Activated effector memory CD4-positive, alpha-beta T cell treated with Interleukin-2 at 50 U/mL for 16 hours (primary cell): ENCODE measurements at regions not wholly inside any gene's neighbourhood (a gene's known extent, or its start where the extent isn't known, plus 50 kb on each side); places are given as distances from the start of the nearest gene placed in this dataset.
"Not testable (repeated sequence)": the region's sequence is repeated elsewhere in the genome, so short reads cannot be mapped to it uniquely, and the experiment has no call there.

ENCODE experiments used
- DNase-seq: peaks from one replicate; pipeline ENCODE4 v3.0.0-alpha.2; 2020

DNA sequence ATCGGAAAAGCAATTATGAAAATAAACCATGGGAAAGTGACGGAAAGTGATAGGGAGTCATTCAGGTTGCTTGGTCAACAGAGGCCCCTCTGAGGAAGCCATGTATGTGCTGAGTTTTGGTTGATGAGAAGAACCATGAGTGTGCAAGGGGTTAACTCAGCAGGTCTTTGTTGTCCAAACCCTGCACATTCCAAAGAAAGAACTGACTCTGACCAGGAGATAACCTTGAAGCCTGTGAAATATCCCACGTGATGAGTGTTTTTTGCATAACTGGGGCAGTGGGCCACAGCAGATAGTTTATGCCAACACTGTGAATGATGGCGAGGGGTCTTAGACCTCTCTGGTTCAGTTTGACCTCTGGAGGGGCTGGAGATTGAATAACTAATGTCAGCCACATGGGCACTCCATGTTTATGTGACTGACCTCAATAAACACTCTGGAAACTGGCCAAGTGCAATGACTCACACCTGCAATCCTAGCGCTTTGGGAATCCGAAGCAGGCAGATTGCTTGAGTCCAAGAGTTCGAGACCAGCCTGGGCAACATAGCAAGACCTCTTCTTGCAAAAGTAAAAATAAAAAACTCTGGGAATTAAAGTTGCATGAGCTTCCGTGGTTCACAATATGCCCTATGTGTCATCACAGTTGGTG is 154.0 kb upstream of the FOXK1 start:
- DNase-seq: no peak

DNA sequence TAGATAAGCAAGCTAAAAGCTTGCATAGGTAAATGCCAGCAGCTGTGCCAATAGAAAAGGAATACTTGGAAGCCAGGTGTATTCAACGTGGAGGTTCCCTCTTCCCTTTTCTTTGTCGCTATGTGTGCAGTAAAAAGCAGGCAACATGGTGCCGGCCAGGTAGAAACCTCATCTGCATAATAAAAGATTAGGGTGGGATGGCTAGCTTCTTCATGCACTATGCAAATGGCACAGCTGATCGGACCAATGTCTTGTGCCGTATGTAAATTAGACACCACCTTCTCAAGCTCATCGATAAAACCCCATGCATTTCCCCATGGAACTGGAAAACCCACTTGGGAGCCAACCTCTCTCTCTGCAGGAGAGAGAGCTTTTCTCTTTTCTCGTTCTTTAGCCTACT is 150.9 kb upstream of the FOXK1 start:
- no peak for DNase-seq

DNA sequence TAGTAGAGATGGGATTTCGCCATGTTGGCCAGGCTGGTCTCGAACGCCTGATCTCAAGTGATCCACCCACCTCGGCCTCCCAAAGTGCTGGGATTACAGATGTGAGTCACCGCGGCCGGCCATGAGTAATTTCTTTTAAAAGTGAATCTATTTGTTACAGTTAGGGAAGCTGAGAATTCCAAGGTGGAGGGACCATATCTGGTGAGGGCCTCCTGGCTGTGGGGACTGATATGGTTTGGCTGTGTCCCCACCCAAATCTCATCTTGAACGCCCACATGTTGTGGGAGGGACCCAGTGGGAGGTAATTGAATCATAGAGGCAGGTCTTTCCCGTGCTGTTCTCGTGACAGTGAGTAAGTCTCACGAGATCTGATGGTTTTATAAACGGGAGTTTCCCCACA is 148.8 kb upstream of the FOXK1 start:
- DNase-seq: not testable (repeated sequence)

DNA sequence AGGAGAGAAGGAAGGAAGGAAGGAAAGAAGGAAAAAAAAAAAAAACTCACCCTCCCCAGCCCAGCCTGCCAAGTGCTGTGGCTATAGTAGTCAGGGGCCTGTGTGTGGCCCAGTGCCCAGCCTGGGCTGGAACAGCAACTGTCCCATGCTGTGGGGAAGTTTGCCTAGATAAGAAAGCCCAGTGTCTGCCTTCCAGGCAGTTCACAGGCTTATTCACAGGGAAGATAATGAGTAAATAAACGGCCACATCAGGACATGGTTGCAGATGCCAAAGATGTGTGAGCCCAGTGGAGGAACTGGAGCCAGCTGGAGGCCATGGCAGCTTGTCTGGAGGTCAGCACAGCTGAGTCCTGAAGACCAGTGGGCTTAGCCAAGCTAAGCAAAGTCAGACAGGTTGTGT is 132.4 kb upstream of the FOXK1 start:
- no peak for DNase-seq

DNA sequence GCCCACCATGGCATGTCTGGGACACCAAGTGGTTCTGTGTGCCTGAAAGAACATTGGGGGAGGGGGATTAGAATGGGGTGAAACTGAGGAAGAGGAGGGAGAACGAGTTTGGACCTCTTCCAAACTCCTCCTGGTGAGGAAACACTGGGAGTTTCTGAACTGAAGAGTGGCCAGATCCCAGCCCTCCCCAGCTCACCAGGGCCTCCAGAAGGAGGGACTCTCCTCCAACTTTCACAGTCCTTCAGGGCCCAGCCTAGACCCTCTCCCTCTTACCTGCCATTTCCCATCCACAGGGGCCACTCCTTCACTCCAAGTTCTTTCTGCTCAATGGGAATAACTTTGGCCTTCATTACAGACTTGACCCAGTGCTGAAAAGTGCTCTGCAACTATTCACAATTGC is 132.0 kb upstream of the FOXK1 start:
- DNase-seq: no peak

DNA sequence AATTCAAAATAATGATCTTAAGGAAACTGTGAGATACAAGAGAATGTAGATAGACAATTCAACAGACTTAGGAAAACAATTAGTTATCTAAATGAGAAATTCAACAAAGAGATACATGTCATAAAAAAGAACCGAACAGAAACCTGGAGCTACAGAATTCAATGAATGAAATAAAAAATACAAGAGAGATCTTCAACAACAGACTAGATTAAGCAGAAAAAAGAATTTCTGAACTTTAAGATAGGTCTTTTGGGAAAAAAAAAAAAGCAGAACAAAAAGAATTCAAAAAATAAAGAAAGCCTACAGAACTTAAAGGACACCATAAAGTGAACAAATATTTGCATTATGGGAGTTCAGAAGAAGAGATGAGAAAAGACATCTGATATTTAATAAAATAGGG is 129.1 kb upstream of the FOXK1 start:
- no peak for DNase-seq

DNA sequence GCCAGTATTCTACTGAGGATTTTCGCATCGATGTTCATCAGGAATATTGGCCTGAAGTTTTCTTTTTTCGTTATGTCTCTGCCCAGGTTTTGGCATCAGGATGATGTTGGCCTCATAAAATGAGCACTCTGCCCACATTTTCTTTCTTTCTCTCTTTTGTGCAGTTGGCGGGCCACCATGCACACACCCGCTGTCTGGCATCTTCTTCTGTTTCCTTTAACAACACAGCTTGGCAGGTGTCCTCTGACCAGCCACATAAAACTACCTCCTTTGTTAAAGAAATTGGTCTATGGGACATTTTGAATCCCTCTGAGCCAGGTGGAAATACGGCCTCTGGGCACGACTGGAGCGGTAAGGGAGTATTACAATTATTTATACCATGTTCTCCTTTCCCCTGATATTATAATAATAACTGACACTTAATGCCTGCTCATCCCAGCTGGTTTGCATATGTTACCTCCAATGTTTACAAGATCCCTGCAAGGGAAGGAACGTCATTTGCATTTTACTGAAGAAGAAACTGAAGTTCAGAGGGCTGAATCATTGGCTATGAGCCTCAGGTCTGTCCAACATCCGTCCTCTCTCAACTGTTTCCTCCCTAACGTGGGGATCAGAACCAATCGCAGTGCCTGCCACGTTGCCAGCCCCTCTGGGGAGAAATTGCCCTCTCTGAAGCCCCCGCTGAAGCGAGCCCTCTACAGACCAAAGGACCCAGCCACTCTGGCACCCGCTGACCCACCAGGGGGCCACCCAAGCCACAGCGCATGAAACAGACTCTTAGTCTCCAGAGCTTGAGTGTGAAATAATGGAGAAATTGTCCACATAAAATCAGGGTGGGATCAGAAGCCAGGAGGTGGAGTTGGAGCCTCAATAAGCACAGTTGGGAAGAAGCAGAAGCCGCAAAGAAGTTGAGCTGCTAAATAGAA is 125.0 kb upstream of the FOXK1 start:
- DNase-seq: no peak

DNA sequence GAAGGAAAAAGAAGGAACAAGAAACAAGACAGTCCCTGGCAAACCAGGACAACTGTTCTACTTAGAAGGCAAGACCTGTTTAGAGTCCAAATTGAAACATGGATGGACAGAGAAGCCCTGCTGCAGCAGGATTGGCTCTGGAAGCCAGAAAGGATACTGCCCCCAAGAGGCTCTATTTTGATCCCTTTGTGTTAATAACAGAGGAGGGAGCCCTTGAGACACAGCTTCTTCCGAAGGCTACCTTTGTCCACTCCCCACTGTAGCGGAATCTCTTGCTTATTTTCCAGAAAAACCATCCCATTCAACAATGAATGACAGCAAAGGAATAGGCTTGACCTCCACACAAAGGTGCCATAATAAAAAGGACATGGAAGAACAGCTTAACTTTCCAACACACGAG is 120.3 kb upstream of the FOXK1 start:
- no peak for DNase-seq

DNA sequence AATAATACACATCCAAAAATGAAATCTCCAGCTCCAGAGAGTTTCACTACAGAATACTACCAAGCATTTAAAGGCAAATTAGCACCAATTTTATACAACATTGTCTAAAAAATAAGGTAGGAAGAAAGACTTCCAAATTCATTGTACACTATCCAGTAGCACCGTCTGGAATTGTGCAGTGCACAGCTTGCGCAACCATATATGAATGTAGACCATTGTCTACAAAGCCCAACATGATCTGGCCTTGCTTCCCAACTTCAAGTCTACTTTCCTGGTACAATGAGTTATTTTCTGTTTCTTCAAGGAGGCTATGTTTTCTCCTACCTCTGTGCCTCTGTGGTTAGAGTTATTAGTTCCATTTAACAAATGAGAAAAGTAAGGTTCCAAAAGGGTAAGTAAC is 115.4 kb upstream of the FOXK1 start:
- DNase-seq: no peak

DNA sequence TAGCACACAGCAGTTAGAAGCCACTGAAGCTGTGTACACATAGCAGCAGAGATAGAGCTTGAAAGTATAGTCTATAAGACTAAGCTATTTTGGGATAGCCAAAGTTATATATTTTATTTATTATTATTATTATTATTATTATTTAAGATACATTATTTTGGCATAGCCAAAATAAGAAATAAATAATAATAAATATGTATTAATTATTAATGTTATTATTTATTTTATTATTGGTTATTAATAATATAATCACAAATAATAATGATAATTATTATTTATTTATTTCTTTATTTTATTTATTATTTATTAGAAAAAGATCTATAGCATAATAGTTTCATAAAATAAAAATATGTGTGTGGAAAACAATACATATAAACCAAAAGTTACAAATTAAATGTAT is 107.2 kb upstream of the FOXK1 start:
- no peak for DNase-seq

DNA sequence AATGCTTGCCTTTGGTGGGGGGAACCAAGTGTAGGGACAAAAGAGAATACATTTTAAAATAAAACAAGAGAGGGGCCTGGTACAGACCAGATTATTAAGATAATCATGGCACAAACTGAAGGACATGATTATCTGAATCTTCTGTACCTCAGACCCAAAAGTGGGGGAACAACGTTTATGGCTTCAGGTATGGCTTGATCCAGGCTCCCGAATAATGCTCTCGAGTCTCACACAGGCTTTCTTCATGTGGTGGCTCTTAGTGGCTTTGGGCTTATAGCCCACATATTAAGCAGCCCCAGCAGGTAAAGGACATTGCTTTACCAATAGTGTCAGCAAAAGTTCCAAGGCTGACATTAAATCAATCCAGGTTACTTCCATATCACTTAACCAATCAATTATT is 106.8 kb upstream of the FOXK1 start:
- DNase-seq: no peak

DNA sequence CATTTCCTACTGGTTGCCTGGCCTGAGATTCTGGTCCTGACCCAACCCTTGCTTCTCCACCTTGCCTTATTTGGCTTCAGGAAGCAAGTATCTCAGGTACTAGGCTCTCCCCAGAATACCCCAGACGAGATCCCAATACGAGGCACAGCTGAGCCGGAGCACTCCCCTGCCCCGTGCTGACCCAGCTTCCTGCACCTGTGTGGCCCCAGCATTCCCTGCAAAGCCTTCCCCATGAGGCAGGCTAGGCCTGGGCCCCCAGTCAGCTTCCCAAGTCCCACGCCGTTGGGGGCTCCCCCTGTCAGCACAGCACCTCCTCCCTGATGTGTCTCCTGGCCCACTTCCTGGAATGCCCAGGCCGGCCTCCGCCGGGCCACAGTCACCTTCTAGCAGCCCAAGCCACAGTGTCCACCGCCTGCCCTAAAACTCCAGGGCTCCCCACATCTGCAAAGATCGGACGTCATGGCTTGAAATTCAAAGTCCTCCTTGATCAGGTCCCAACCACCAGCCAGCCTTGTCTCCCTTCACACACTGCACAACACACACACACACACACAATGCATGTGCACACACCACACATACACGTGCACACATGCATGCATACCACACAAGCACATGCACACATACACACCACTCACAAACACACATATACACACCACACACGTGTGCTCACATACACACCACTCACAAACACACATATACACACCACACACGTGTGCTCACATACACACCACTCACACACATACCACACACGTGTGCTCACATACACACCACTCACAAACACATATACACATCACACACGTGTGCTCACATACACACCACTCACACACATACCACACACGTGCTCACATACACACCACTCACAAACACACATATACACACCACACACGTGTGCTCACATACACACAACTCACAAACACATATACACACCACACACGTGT is 78.9 kb upstream of the FOXK1 start:
- DNase-seq: no peak

DNA sequence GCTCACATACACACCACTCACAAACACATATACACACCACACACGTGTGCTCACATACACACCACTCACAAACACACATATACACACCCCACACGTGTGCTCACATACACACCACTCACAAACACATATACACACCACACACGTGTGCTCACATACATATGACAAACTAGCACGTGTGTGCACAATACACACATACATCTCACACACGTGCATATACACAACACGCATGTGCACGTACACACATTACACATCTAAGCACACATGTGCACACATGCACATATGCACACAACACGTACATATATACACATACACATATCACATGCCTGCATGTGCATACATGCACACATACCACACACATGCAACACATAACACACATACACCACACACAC is 78.3 kb upstream of the FOXK1 start:
- DNase-seq: no peak

DNA sequence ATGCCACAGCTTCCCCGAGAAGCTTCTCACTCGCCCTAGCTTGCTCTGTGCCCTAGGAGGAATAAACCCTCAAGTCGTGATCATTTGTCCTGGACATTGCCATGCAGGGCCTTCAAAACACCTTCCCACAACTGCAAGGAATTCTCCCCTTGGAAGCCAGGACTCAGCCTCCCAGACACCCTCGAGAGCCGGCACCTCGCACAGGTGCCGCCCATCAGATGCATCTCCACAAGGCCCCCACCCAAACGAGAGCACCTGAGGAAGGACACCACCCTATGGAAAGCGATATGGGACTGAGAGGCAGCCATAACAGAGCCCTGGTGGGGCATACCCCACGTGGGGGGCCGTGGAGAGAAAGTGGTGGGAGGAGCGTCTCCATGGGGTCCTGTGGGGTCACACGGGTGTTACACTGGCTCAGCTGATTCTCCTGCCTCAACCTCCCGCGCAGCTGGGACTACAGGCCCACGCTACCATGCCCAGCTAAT is 77.6 kb upstream of the FOXK1 start:
- DNase-seq: no peak

DNA sequence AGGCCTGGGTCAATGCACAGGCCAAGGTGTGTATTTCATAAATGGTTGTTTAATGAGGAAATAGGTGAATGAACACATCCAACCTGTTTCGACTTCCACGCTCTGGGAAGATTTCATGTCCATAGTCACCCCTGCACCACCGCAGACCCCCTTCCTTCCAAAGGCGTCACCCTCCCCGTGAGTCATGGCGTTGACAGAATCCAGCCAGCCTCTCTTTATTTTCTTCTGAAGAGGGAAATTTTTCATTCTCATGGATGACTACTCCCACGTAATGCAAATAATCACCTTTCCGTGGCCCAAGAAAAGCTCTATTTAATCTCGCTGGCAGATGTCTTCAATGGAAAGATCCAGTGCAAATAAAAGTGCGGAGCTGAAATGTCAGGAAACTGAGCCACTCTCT is 75.3 kb upstream of the FOXK1 start:
- DNase-seq: no peak

DNA sequence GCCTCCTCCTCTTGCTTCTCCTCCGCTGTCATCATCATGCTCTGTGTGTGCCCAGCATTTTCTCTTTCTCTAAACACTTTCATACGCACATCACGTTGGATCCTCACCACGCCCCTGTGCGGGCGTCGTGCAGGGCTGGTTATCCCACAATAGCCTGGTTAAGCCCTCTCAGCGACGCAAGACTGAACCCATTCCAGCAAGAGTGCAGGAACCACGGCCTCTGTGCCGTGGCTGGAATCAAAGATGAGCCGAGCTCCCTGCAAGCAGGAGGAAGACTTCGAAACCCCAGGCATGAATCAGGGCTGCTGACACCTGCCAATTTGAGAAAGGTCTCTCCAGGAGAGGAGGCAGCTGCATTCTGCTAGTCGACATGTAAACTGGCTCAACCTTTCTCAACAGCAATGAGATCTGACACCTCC is 74.8 kb upstream of the FOXK1 start:
- no peak for DNase-seq

DNA sequence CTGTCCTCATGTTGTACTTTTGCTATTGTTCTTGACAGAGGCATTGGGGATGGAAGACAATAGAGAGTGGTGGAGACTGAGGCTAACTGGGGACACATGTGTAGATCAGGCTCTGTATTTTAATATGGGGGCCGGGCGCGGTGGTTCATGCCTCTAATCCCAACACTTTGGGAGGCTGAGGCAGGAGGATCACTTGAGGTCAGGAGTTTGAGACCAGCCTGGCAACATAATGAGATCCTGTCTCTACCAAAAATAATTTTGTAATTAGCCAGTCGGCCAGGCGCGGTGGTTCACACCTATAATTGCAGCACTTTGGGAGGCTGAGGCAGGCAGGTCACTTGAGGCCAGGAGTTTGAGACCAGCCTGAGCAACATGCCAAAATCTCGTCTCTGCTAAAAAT is 72.5 kb upstream of the FOXK1 start:
- DNase-seq: not testable (repeated sequence)

DNA sequence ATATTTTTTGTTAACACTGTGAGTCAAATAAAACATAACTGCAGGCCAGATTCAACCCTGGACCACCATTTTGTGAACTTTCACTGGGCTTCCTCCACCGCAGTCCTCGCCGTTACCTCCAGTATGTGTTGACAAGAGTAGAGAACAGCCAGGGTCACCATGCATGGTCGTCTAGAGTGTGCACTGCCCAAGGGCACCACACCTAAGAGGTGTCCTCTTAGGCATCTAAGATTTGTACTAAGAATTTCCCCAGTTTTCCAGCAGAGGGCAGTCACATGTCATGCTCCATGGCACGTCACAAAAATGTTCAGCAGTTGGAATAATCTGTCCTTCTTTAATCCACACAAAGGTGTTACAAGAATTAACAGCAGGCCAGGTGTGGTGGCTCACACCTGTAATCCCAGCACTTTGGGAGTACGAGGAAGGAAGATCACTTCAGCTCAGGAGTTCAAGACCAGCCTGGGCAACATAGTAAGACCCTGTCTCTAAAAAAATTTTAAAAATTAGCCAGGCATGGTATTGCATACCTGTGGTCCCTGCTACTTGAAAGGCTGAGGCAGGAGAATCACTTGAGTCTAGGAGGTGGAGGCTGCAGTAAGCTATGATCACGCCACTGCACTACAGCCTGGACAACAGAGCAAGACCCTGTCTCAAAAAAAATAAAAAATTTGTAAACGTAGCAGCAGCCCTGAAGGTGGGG is 71.2 kb upstream of the FOXK1 start:
- peak; percentile 18 for DNase-seq

DNA sequence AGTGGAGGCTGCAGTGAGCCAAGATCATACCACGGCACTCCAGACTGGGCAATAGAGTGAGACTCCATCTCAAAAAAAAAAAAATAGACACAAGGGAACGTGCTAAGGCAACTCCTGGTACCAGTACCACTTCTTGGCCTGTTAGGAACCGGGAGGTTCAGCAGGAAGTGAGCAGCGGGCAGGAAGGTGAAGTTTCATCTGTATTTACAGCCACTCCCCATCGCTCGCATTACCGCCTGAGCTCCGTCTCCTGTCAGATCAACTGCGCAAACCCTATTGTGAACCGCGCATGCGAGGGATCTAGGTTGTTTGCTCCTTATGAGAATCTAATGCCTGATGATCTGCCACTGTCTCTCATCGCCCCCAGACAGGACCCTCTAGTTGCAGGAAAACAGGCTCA is 69.9 kb upstream of the FOXK1 start:
- no peak for DNase-seq

DNA sequence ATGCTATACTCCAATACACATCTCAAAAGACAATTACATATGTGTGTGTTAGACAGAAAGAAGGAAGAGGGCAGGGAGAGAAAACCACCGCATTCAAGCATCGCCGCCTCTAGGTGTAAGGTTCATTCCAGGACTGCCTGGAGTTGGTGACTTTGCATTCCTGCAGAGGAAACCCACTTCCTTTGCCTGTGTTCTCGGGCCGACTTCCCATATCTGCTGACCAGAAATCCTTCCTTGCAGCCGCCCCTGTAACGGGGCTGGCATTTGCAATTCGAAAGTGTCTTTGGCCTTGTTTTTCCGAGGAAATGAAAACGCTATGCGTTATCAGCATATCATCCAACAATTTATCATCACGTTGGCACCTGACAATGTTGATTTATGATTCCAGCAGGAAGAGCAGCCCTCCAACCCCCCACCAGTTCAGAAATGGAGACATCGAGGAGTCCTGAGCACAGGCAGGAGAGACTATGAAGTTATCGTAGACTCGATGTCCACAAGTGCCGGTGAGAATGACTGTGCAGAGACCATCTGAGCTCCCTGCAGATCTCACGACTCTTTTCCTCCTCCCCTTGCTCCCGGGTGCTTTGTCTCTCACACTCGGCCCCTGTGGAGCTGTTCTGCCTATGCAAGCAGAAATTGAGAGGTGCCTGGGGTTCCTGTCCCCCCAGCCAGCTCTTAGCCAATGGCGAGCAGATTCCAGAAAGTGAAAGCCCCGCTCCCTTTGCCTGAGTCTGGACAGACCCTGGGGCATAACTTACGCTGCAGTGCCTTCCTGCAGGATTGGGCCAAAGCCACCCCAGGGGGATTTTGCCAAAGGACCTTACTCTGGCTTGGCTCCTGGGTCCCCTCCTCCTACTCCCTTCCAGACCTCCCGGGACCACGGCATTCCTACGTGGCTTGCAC is 68.9 kb upstream of the FOXK1 start:
- no peak for DNase-seq

DNA sequence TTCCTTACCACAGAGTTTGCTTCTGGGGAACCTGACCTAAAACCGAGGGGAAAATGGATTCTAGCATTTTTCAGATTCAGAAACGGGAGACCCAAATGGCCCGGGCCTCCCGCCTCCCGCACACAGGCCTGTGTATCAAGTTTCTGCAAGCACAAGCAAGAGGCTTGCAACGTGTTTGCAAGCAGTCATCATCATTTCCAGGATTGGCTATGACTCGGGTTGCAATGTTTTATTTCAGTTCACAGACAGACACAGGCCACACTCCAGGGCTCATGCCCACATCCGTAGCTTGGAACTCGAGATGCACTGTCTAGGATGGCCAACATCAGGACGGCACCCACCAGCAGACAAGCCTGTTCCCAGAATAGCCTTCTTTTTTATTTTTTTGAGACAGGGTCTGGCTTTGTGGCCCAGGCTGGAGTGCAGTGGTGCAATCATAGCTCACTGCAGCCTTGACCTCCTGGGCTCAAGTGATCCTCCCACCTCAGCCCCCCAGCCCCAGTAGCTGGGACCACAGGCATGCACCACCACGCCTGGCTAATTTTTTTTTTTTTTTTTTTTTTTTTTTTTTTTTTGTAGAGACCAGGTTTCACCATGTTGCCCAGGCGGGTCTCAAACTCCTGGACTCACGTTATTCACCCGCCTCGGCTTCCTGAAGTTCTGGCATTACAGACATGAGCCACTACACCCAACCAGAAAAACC is 68.1 kb upstream of the FOXK1 start:
- no peak for DNase-seq
